ENCODE measurements at regions not wholly inside any gene's neighbourhood (a gene's known extent, or its start where the extent isn't known, plus 50 kb on each side); places are given as distances from the start of the nearest gene placed in this dataset.

DNA sequence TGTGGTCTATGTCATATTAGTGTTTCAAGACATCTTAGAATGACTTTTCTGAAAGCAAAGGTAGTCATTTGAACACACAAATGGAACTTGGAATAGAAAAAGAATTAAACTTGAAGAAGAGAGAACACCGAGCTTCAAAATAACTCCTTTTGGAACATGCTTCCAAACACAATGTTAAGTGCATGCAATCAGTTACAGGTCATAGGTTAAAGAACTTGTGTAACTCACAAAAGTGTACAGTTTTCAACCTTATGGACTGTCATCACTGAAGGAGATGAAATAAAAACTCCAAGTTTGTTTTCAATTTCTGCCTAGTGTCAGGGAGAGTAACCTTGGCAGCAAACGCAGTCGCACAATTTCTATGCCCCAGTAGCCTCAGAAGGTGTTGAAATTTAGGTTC is 192.9 kb upstream of the NECTIN3 start:
- TF ChIP-seq TAF1 (IDR thresholded peaks at IDR 0.05; ENCODE audit: borderline replicate concordance, low read depth, low read length), result no peak
- no peak for TF ChIP-seq POLR2A (IDR thresholded peaks at IDR 0.05; ENCODE audit: low read depth, low read length)
- no peak for TF ChIP-seq POLR2AphosphoS5 (IDR thresholded peaks at IDR 0.05; ENCODE audit: low read depth, low read length)

Measured in GM12892 (cell line).